ENCODE measurements at regions not wholly inside any gene's neighbourhood (a gene's known extent, or its start where the extent isn't known, plus 50 kb on each side); places are given as distances from the start of the nearest gene placed in this dataset.

DNA sequence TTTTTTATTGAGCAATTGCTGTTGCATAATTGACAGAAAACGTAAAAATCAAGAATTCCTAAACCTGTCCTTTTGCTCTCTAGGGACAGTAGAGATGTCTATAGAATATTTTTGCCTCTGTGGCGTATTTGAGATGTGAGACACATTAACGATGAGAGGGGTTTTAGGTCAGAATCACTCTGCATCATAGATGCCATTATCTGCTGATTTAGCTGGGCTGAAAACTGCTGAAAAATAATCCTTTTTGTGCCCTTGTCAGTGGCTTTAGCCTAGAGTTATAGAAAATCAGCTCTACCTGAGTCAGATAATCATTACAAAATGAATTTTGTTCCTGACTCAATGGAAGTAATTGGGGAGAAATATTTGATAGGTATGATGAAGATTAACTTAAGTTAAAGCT lies 767.8 kb upstream of the TENM3 start:
- DNase-seq (ENCODE audit: low read depth), result no peak
- peak overlapping the region; percentile 21 for H3K4me3 ChIP-seq (ENCODE audit: low read length)
- no peak for TF ChIP-seq CTCF (conservative IDR thresholded peaks at IDR 0.05; ENCODE audit: low read depth, low read length)

- TF ChIP-seq CTCF (conservative IDR thresholded peaks at IDR 0.05; ENCODE audit: low read depth, low read length), result no peak
- no peak for DNase-seq (ENCODE audit: low read depth)
- H3K4me3 ChIP-seq (ENCODE audit: low read length), result peak overlapping the region; percentile 21
Observed at GRCh38 chr4:181475781-181476507, 767.3 kb upstream of the TENM3 start.

DNA sequence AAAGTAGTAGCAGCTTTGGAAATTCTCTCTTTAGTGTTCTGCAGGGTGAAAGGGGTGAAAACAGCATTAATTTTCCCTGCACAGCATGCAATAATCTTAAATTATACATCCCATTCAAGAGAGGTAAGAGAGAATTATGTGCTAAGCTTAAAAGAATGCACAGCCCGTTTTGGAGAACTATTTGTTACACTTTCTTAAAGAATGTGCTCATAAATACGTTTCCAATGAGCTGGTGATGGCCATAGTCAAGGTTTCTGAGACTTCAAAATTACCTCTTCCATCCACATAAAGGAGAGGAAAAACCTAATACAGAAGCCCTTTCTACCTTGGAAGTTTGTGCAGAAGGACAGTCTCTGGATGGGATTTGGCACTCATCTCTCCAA lies 766.7 kb upstream of the TENM3 start:
- no peak for DNase-seq (ENCODE audit: low read depth)
- TF ChIP-seq CTCF (conservative IDR thresholded peaks at IDR 0.05; ENCODE audit: low read depth, low read length), result no peak
- no peak overlapping the region for H3K4me3 ChIP-seq (ENCODE audit: low read length)

- no peak overlapping the region for H3K4me3 ChIP-seq (ENCODE audit: low read length)
- TF ChIP-seq CTCF (conservative IDR thresholded peaks at IDR 0.05; ENCODE audit: low read depth, low read length), result no peak
- no peak for DNase-seq (ENCODE audit: low read depth)
Observed at GRCh38 chr4:181477591-181477990, 765.6 kb upstream of the TENM3 start.

GRCh38 chr4:181478656-181479055 lies 764.5 kb upstream of the TENM3 start:
- no peak for TF ChIP-seq CTCF (conservative IDR thresholded peaks at IDR 0.05; ENCODE audit: low read depth, low read length)
- no peak overlapping the region for H3K4me3 ChIP-seq (ENCODE audit: low read length)
- DNase-seq (ENCODE audit: low read depth), result no peak

DNA sequence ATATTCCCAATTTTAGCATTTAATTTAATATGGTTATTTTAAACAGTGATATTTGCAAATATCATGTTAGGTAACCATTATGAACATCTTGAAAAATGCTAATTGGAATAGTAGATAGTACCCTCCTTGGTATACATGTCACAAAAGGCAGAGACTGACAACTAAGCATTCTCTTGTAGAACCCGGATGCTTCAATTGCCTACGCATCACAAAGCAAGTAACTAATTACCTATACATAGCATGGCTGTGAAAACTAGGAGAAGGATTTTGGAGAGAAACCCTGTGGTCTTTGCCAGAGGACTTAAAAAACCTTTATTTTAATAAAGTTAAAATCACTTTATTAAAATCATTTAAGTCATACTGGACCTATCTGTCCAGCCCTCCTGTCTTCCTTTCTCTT lies 764.1 kb upstream of the TENM3 start:
- no peak for TF ChIP-seq CTCF (conservative IDR thresholded peaks at IDR 0.05; ENCODE audit: low read depth, low read length)
- DNase-seq (ENCODE audit: low read depth), result no peak
- H3K4me3 ChIP-seq (ENCODE audit: low read length), result no peak overlapping the region

DNA sequence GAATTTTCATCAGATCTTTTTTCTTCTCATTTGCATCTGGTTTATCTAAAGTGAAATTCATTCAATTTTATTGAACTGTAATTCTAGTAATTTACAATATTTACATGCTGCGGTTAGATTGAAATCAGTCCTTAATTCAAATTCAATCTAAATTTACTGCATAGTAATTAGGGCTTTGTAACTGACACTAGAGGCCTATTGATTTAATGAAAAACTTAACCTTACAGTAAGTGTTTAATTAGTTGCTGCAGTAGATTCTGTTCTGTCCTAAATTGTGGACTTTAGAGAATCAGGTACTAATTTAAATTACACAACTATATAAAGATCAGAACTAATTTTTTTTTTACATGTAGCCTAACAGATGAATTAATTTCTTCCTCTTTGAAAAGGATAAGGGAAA lies 758.8 kb upstream of the TENM3 start:
- no peak overlapping the region for H3K4me3 ChIP-seq (ENCODE audit: low read length)
- no peak for TF ChIP-seq CTCF (conservative IDR thresholded peaks at IDR 0.05; ENCODE audit: low read depth, low read length)
- no peak for DNase-seq (ENCODE audit: low read depth)

All from retinal pigment epithelial cell (primary cell).